Calu3 (cell line): ENCODE measurements at regions not wholly inside any gene's neighbourhood (a gene's known extent, or its start where the extent isn't known, plus 50 kb on each side); places are given as distances from the start of the nearest gene placed in this dataset.

Experiments used
- BruUV-seq: library from RNA; stranded (reverse); fragments of 400-500 nt; replicated peaks from 2 replicates; lab custom pipeline; 2021; lab: Mats Ljungman, UMichigan
- CTCF ChIA-PET: fragments of 300-600 bp; sonication (Branson Sonifier 250); formaldehyde crosslinking; loops from one replicate; lab custom pipeline; 2022; ENCODE audit warnings: antibody characterized with exemption; lab: Charles Lee
- DNase-seq: peaks from one replicate; pipeline ENCODE4 v3.0.0; 2022
- H3K27ac Mint-ChIP-seq: one replicate; pipeline ENCODE4 v1.8.0; 2022; ENCODE audit warnings: mixed read lengths; ENCODE audit not compliant: unreplicated experiment
- H3K27me3 Mint-ChIP-seq: one replicate; pipeline ENCODE4 v1.8.0; 2022; ENCODE audit warnings: mixed read lengths; ENCODE audit not compliant: unreplicated experiment
- H3K36me3 Mint-ChIP-seq: one replicate; pipeline ENCODE4 v1.8.0; 2022; ENCODE audit warnings: mild to moderate bottlenecking, moderate library complexity, mixed read lengths; ENCODE audit not compliant: insufficient read depth, unreplicated experiment
- H3K4me1 Mint-ChIP-seq: one replicate; pipeline ENCODE4 v1.8.0; 2022; ENCODE audit warnings: mild to moderate bottlenecking, low read depth, mixed read lengths; ENCODE audit not compliant: unreplicated experiment
- H3K4me3 Mint-ChIP-seq: one replicate; pipeline ENCODE4 v1.8.0; 2022; ENCODE audit warnings: mild to moderate bottlenecking, low read depth, moderate library complexity, mixed read lengths; ENCODE audit not compliant: unreplicated experiment
- H3K9me3 Mint-ChIP-seq: one replicate; pipeline ENCODE4 v1.8.0; 2022; ENCODE audit warnings: low read depth, mixed read lengths; ENCODE audit not compliant: unreplicated experiment
- CTCF ChIP-seq: fragments of 200-600 bp; IDR thresholded peaks from one replicate; pipeline ENCODE4 v1.8.0; 2022; ENCODE audit warnings: antibody characterized with exemption; ENCODE audit not compliant: unreplicated experiment
- intact Hi-C: fragments of 100-400 bp; cut with micrococcal nuclease; formaldehyde crosslinking; loops from one replicate; pipeline ENCODE4 v1.10.0; 2022; ENCODE audit not compliant: unreplicated experiment

- Mint-ChIP-seq H3K4me1 (peaks cover 21% of the 10 kb centered on the region), H3K27me3 (no peaks in the 10 kb centered on the region), H3K27ac (no peak overlapping the region), H3K36me3 (no peaks in the 10 kb centered on the region), H3K9me3 (no peaks in the 10 kb centered on the region), H3K4me3 (no peak overlapping the region)
- no peak for DNase-seq
- no peak for TF ChIP-seq CTCF
- CTCF ChIA-PET, result no interaction called here
- intact Hi-C loops, result loop anchor here (1.0 to 10.0 kb wide), 2 partner anchors 48 to 121 kb away; no protein-coding TSS in a partner anchor
- BruUV-seq, result no TSS peak
Observed at GRCh38 chr6:100235631-100236030, 229.1 kb downstream of the SIM1 start.

- Mint-ChIP-seq H3K4me3 (no peak overlapping the region), H3K27me3 (no peaks in the 10 kb centered on the region), H3K27ac (no peak overlapping the region), H3K36me3 (peaks cover 2% of the 10 kb centered on the region), H3K4me1 (peaks cover 31% of the 10 kb centered on the region), H3K9me3 (no peaks in the 10 kb centered on the region)
- intact Hi-C loops, result loop anchor here (1.0 to 10.0 kb wide), 2 partner anchors 49 to 120 kb away; no protein-coding TSS in a partner anchor
- TF ChIP-seq CTCF, result no peak
- BruUV-seq, result no TSS peak
- CTCF ChIA-PET, result no interaction called here
- DNase-seq, result no peak
Observed at GRCh38 chr6:100234625-100235024, 230.1 kb downstream of the SIM1 start.

GRCh38 chr6:100232781-100233573 lies 231.7 kb downstream of the SIM1 start:
- DNase-seq, result peak; percentile 8
- peaks cover 38% of the 10 kb centered on the region for H3K4me1 Mint-ChIP-seq
- TF ChIP-seq CTCF, result no peak
- no peak overlapping the region for H3K4me3 Mint-ChIP-seq
- CTCF ChIA-PET, result no interaction called here
- no peaks in the 10 kb centered on the region for H3K27me3 Mint-ChIP-seq
- no TSS peak for BruUV-seq
- no peak overlapping the region for H3K27ac Mint-ChIP-seq
- peaks cover 13% of the 10 kb centered on the region for H3K36me3 Mint-ChIP-seq
- H3K9me3 Mint-ChIP-seq, result no peaks in the 10 kb centered on the region
- intact Hi-C loops, result loop anchor here (10.0 kb wide), 1 partner anchor 118 kb away; no protein-coding TSS in a partner anchor

- Mint-ChIP-seq H3K9me3 (no peaks in the 10 kb centered on the region), H3K27ac (peak overlapping the region; percentile 65), H3K4me1 (peaks cover 38% of the 10 kb centered on the region), H3K36me3 (peaks cover 13% of the 10 kb centered on the region), H3K27me3 (no peaks in the 10 kb centered on the region), H3K4me3 (no peak overlapping the region)
- TF ChIP-seq CTCF, result no peak
- CTCF ChIA-PET, result interaction anchor here (1.2 kb wide), 1 partner anchor 9 kb away, joined by 3 read pairs; no protein-coding TSS in a partner anchor
- BruUV-seq, result no TSS peak
- no peak for DNase-seq
- intact Hi-C loops, result loop anchor here (10.0 kb wide), 1 partner anchor 116 kb away; no protein-coding TSS in a partner anchor
Observed at GRCh38 chr6:100230953-100231316, 233.8 kb downstream of the SIM1 start.
